HG03575 (cell line): ENCODE measurements at regions not wholly inside any gene's neighbourhood (a gene's known extent, or its start where the extent isn't known, plus 50 kb on each side); places are given as distances from the start of the nearest gene placed in this dataset.

Experiments used
- ATAC-seq: cut with Tn5 transposase; IDR thresholded peaks from one replicate; pipeline ENCODE4 v1.9.1; 2021; ENCODE audit not compliant: unreplicated experiment, insufficient number of reproducible peaks, low FRiP score; ENCODE audit errors: extremely low read depth

DNA sequence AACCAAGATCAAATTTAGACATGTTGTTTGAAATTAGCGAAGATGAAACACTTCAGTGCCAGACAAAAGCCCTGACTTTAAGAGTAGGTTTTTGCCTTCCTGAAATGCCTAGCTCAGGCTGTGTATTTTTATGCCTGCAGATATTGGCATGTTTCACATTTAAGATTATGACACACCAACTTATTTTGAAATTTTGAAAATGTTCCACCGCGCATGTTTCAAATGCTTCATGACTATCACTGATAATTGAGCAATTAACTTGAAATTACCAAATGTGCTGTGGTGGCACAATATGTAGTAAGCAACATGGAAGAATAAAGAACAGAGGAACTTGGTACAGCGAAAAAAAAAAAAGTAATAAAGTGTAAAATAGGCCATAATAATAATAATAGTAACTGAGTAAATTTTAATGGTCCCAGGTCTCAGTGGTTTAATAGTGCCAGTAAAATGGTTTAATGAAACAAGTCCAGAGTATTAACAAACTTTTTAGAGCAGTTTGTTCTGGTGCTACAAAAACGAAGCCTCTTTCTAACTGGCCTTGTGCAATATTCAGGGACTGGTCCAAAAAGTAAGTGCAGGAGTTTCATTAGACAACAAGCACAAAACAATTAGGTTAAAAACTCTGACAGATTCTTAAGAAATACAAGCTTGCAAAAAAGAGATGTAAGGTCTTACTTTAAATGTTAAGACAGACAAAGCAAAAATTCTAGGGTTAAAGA lies 112.5 kb upstream of the SOX6 start:
- ATAC-seq: no peak

DNA sequence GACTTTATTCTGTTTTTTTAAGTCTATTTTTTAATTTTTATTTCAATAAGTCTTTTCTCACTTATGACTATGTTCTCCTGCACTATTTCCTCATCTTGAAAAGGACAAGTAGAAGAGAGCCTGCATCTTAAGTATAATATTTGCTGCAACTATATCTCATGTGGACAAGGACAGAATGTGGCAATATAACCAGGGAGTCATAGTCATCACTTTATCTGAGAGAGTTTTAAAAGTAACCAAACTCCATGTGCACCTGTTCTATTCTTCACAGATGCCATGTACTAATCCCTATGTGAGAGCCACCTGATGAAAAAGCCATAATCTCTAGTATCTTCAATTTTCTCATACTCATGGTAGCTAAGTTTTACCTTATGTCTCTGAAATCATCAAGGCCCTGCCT lies 104.2 kb upstream of the SOX6 start:
- ATAC-seq: no peak

DNA sequence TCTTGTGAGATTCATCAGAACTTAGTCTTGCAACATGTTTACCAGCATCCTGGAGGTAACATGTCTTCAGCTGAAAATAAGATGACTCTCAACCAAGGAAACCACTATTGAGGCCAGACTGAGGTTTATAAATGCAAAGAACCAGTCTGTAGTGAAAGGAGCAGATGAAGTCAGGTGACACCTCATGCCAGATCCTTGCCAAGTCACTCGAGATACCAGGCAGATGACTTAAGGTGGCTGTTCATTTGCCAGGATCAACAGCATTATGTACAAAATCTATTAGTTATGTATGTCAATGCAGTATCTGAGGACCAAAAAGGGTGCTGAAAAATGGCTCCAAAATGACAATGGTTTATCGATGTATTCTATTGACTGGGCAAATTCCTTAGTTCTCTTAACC lies 100.0 kb upstream of the SOX6 start:
- no peak for ATAC-seq

DNA sequence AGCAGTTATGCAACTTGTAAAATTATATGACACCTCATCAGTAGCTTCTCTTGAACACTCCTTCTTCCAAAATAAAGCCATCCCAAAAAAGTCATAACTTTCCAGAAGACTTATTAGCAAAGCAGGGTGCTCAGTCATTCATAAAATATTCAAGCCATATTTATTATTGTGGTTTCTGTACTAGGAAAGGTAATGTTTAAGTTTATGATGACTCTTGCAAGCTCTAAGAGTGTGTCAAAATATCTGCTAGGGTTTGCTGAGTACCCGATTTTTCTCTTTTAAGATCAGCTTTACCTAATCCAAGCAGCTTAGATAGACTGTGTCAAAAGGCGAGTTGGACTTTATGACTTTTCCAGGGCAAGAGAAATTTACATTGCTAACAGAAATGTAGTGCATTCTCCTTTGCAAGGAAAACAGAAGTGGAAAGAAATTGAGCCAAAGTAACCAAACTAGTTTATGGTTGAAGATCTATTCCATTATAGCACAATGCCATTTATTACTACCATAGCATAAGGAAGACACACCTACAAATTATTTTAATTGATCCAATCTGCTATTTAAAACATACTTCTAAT lies 98.0 kb upstream of the SOX6 start:
- no peak for ATAC-seq

DNA sequence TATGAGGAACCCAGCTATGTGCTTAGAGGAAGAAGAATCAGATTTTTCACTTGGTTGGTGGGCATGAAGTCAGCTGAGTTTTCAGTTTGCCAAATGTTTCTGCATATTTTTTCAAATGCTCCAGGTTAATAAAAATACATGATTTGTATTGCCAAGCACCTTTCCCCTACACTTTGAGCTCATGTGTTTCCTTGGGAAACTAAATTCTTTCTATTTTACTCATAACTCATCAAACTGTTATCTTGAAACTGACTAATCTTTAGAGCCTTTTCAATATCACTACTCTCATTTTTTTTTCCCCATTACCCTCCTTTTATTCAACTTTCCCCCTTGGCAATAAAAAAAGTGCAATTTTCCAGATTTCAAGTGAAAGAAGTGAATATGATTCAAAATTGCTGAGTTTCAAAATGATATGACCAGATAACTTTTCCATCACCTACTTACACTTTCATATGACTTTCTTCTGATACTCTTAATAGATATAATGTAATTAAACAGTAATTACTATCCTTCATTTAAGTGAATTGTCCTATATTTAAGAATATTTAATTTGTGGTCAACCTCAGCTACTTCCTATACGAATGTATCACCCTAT lies 91.9 kb upstream of the SOX6 start:
- ATAC-seq: no peak

DNA sequence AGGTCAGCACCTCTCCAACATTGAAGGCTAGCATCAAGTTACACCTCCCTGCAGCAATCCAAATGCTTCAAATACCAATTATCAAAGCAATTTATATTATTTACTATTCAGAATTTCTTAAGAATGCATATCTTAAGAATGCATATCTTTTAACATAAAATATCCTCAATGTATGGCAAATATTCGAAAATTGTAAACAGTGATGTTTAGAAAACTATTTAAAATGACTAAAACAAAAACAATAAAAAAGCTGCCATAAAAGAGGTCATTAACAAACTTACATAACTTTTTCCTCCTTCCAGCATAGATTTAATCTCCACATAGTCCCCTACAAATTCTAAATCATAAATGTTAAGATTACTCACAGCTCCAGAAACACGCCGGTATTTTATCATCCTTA lies 85.1 kb upstream of the SOX6 start:
- no peak for ATAC-seq

DNA sequence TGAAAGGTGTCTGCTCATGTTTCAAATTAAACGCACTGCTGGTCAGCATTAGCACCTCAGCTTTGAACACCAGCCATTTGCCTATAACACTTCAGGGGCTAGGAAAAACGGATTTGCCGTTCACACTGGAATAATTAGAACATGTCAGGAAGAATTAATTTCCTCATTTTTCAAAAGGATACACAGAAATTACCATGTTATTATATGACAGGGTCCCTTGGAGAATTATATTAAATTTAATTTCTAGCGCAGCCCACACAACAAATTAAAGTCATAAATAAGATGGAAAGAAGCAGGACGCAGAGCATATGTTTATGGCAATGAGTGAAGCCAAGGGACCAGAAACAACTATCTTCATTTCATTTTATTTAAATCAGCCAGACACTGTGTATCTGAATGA lies 83.8 kb upstream of the SOX6 start:
- ATAC-seq: no peak

DNA sequence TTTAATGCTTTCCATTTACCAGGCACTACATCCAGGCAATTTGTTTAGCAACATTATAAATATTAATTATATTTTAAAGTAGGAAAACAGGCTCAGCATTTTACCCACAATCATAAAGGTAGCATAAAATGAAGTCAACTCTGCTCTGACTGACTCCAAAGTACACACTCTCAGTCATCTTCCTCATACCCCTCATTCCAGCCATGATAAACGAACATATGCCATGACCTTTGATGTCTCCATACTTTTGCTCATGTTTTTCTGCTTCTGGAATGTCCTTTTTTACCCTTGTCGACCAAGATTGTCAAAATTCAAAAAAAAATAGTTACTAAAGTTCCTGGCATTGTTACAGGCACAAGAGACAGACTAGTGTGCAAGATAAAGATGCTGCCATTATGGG lies 77.7 kb upstream of the SOX6 start:
- no peak for ATAC-seq

DNA sequence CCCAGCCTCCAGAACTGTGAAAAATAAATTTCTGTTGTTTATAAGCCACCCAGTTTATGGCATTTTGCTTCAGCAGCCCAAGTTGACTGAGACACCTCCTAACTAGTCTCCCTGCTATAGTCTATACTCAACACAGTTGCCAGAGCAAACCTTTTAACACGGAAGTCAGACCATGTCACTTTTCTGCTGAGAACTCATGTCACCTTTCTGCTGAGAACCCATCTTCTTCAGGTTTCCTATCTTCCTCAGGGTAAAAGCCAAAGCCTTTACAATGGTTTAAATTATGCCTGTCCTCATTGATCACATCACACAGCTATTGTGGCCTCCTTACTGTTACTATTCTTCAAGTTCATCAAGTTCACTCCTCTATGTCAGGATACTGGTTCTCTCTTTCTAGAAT lies 74.3 kb upstream of the SOX6 start:
- no peak for ATAC-seq

DNA sequence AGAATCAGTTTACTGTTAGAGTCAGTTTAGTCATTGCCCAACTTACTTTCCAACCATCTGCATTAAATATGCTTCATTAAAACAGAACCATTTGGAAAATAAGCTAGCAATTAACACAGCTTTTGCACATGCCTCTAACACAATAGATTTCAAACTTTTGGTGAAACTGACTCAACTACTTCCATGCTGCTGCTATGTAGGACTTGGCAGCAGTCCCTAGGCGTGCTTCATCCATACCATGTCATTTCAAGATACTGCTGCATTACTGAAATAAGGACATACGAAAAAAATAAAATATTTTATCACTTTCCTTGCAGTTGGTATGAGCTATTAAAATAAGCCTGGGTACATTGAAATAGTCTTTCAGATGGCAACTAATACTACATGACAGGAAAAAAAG lies 65.5 kb upstream of the SOX6 start:
- ATAC-seq: no peak

DNA sequence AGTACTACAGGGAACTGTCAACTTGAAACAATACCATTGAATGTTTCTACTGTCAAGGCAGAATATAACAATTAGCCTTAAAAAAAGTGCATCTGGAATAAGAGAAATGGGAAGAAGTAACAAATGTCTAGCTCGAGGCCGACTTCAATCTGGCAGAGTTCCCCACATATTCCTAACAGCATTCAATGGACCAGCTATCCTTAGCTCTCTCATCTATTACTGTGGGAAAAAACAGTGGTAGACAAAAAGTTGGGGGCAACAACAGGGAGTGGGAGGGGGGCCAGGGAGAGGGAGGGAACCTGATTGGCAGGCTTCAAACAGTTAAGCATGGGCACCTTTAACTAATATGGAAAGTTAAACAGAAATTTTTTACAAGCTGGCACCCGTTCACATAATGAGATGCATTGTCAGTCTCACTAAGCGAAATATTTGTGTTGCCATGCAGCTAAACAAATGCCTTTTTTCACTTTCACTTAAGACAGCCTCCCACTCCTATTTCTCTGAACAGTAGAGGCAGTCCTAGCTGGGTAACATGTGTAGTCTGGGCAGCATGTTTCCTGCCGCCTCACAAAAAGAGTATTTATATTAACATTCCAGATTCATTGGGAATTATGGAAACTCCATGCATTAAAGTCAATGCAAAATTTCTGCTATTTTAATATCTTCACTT lies 62.2 kb upstream of the SOX6 start:
- ATAC-seq: no peak

DNA sequence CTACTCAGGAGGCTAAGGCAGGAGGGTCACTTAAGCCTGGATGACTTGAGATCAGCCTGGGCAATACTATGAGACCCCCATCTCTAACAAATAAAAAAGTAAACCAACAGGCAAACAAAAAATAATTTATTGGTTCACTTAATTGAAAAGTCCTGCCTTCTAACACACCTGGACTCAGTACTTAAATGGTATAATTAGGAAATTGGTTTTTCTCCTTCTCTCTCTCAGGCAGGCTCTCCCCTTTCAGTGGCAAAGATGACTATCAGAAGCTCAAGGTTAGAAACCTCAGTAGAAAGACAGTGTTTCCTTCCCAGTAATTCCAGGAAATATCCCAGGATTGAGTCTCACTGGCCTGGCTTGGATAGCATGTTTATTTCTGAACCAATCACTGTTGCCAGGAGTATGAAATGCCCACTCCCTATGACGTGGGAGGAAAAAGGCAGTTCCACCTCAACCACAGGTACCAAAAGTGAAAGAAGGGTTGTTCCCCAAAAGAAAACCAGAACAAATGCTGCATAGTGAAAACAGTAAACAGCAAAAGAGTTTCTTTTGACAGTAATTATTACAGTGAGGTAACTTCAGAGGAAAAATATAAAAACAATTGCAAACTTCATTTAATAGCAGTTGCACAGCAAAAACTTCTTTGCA lies 56.3 kb upstream of the SOX6 start:
- ATAC-seq: peak; percentile 70

DNA sequence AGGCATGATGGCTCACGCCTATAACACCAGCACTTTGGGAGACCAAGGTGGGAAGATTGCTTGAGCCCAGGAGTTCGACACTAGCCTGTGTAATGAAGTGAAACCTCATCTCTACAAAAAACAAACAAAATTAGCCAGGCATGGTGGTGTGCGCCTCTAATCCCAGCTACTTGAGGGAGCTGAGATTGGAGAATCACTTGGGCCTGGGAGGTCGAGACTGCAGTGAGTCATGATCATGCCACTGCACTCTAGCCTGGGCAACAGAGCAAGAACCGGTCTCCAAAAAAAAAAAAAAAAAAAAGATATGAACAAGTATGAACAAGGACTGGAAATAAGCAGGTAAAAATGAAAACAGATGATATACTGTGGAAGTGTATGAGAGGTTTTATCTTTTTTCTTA lies 54.1 kb upstream of the SOX6 start:
- ATAC-seq: no peak

DNA sequence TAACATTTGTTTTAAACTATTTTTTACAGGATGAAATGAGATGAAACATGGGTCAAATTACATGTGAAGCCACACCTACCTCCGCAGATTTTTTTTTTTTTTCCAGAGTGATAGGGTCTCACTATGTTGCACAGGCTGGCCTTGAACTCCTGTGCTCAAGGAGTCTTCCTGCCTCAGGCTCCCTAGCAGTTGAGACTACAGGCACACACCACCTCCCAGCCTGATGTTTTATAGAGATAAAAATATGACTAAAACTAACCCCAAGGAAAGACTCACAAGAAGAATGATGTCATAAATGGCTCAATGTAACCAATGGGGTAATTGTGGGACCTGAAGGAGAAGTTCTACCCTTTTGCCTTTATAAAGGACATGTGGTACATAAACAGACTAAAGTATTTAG lies 52.3 kb upstream of the SOX6 start:
- no peak for ATAC-seq

DNA sequence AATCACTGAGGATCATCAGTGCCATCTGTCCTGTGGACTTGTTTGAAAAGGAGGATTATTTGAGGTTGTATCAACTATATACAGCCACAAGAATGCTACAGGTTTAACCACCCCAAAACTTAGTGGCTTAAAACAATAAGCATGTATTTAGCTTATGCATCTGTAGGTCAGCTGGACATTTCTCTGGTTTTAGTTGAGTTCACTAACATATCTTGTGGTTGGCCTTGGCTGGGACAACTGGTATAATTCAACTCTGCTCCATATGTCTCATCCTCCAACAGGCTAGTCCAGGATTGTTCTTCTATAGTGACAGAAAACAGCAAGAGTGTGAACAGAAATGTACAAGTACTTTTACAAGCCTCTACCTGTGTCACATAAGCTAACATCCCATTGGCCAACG lies 49.9 kb upstream of the SOX6 start:
- ATAC-seq: no peak
